ENCODE measurements at regions not wholly inside any gene's neighbourhood (a gene's known extent, or its start where the extent isn't known, plus 50 kb on each side); places are given as distances from the start of the nearest gene placed in this dataset.

DNA sequence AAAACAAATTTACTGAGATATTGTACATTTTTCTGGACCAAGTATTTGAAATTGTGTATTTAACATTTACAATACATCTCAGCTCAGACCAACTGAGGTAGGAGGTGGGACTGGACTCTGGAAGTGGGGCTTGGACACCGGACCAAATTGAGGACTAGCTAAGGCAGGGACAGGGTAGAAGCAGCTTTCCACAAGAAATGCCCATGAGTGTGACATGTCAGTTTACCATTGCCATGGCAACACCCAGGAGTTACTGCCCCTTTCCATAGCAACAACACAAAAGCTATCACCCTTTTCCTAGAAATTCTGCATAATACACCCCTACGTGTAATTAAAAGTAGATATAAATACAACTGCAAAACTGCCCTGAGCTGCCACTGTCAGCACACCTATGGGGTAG, 191.5 kb upstream of the ASIC2 start:
- 100% methylated on average over 1 of the region's 2 CpGs for WGBS (ENCODE audit: insufficient coverage)
- H3K9me3 ChIP-seq (replicated peaks in 1 of 2; ENCODE audit: control insufficient read depth in 1 of 2, insufficient read depth in 1 of 2, low read length in 2 of 2), result no peaks in the 10 kb centered on the region
- H3K27me3 ChIP-seq (ENCODE audit: control insufficient read depth in 2 of 2, insufficient read depth in 2 of 2, low read length in 2 of 2), result no peaks in the 10 kb centered on the region
- no peaks in the 10 kb centered on the region for H4K20me1 ChIP-seq (ENCODE audit: insufficient read depth, low read length)
- H3K4me2 ChIP-seq (replicated peaks; ENCODE audit: extremely low read depth, low read length, poor library complexity, severe bottlenecking), result no peak overlapping the region
- no peak overlapping the region for H3K9ac ChIP-seq (ENCODE audit: insufficient read depth, low read length, poor library complexity, severe bottlenecking)
- no peaks in the 10 kb centered on the region for H3K36me3 ChIP-seq (replicated peaks in 1 of 2; ENCODE audit: control insufficient read depth in 1 of 2, insufficient read depth in 2 of 2, low read length in 2 of 2)
- no peak overlapping the region for H3K27ac Mint-ChIP-seq
- no peak for TF ChIP-seq CTCF (IDR thresholded peaks at IDR 0.05)
- H3K4me3 Mint-ChIP-seq, result no peak overlapping the region
- no peaks in the 10 kb centered on the region for H3K4me1 Mint-ChIP-seq
- no peak overlapping the region for H2AFZ ChIP-seq (ENCODE audit: insufficient read depth, low read depth, low read length, poor library complexity, severe bottlenecking)
- intact Hi-C loops (cut with micrococcal nuclease), result no loop called here
- no peaks in the 10 kb centered on the region for H3K4me1 ChIP-seq (ENCODE audit: control insufficient read depth in 1 of 2, insufficient read depth in 2 of 2, low read length in 2 of 2)
- H3K4me3 ChIP-seq (replicated peaks in 1 of 3; ENCODE audit: low read depth in 2 of 3, low read length in 3 of 3), result no peak overlapping the region
- DNase-seq, result no peak
- no peaks in the 10 kb centered on the region for H3K79me2 ChIP-seq (ENCODE audit: insufficient read depth, low read length)
- H3K9me3 Mint-ChIP-seq, result peaks cover 0 to 3% (median 0%) of the 10 kb centered on the region in 7 donors
- H3K27ac ChIP-seq (ENCODE audit: low read depth in 1 of 2, low read length in 2 of 2), result no peak overlapping the region
- no peaks in the 10 kb centered on the region for H3K36me3 Mint-ChIP-seq
- peaks cover 0 to 5% (median 0%) of the 10 kb centered on the region in 3 donors for H3K27me3 Mint-ChIP-seq (ENCODE audit: low read depth in 3 of 3)

DNA sequence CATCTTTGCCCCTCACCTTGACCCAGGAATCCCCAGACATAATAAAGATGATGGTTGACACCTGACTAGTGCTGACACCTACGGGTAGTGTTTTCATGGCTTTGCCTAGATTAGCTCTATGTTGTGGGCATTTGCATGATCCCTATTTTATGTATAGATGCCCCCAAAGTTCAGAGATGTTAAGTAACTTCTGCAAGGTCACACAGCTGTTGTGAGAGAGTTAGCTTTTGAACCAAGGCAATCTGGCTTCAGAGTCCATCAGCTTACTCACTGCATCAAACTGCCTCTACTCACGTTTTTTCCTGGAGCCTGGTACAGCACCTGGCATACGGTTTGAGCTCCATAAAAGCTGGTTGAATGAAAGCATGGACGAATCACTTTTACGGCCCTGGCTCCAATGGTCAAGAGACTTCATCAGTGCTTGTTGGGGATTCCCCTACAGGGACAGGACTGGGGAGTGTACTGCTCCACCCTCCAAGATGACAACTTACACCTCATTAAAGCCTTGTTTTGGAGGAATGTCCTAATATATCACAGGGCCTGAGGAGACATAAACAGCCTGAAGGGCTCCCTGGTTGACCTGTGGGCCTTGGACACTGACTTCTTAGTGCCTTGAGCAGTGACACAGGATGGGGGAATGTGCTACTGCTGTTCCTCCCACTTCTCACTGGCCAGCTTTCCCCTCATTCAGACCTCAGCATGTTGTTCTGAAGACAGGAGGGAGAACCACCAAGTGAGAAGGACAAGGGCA, 193.2 kb upstream of the ASIC2 start:
- H4K20me1 ChIP-seq (ENCODE audit: insufficient read depth, low read length), result no peaks in the 10 kb centered on the region
- DNase-seq, result no peak
- peaks cover 0 to 3% (median 0%) of the 10 kb centered on the region in 7 donors for H3K9me3 Mint-ChIP-seq
- H3K9me3 ChIP-seq (replicated peaks in 1 of 2; ENCODE audit: control insufficient read depth in 1 of 2, insufficient read depth in 1 of 2, low read length in 2 of 2), result no peaks in the 10 kb centered on the region
- H3K36me3 Mint-ChIP-seq, result no peaks in the 10 kb centered on the region
- H3K27me3 Mint-ChIP-seq (ENCODE audit: low read depth in 3 of 3), result peaks cover 0 to 5% (median 0%) of the 10 kb centered on the region in 3 donors
- H3K27me3 ChIP-seq (ENCODE audit: control insufficient read depth in 2 of 2, insufficient read depth in 2 of 2, low read length in 2 of 2), result no peaks in the 10 kb centered on the region
- no peak overlapping the region for H3K4me2 ChIP-seq (replicated peaks; ENCODE audit: extremely low read depth, low read length, poor library complexity, severe bottlenecking)
- no CpG with 5 or more reads among the region's 5 CpGs for WGBS (ENCODE audit: insufficient coverage)
- H2AFZ ChIP-seq (ENCODE audit: insufficient read depth, low read depth, low read length, poor library complexity, severe bottlenecking), result no peak overlapping the region
- H3K27ac ChIP-seq (ENCODE audit: low read depth in 1 of 2, low read length in 2 of 2), result no peak overlapping the region
- H3K4me1 ChIP-seq (ENCODE audit: control insufficient read depth in 1 of 2, insufficient read depth in 2 of 2, low read length in 2 of 2), result no peaks in the 10 kb centered on the region
- H3K36me3 ChIP-seq (replicated peaks in 1 of 2; ENCODE audit: control insufficient read depth in 1 of 2, insufficient read depth in 2 of 2, low read length in 2 of 2), result no peaks in the 10 kb centered on the region
- peak overlapping the region in 1 of 7 donors; percentile 0 for H3K27ac Mint-ChIP-seq
- no peaks in the 10 kb centered on the region for H3K4me1 Mint-ChIP-seq
- H3K4me3 Mint-ChIP-seq, result no peak overlapping the region
- no peak for TF ChIP-seq CTCF (IDR thresholded peaks at IDR 0.05)
- H3K79me2 ChIP-seq (ENCODE audit: insufficient read depth, low read length), result no peaks in the 10 kb centered on the region
- no peak overlapping the region for H3K9ac ChIP-seq (ENCODE audit: insufficient read depth, low read length, poor library complexity, severe bottlenecking)
- intact Hi-C loops (cut with micrococcal nuclease), result no loop called here
- H3K4me3 ChIP-seq (replicated peaks in 1 of 3; ENCODE audit: low read depth in 2 of 3, low read length in 3 of 3), result no peak overlapping the region

Data from CD14-positive monocyte (primary cell).